HG02840 (cell line): ENCODE measurements at regions not wholly inside any gene's neighbourhood (a gene's known extent, or its start where the extent isn't known, plus 50 kb on each side); places are given as distances from the start of the nearest gene placed in this dataset.

ENCODE experiments used
- ATAC-seq: cut with Tn5 transposase; IDR thresholded peaks from one replicate; pipeline ENCODE4 v1.9.1; 2021; ENCODE audit warnings: mild to moderate bottlenecking, moderate library complexity, moderate number of reproducible peaks; ENCODE audit not compliant: unreplicated experiment, low FRiP score

GRCh38 chr17:5693821-5694220 lies 109.5 kb upstream of the NLRP1 start:
- no peak for ATAC-seq

DNA sequence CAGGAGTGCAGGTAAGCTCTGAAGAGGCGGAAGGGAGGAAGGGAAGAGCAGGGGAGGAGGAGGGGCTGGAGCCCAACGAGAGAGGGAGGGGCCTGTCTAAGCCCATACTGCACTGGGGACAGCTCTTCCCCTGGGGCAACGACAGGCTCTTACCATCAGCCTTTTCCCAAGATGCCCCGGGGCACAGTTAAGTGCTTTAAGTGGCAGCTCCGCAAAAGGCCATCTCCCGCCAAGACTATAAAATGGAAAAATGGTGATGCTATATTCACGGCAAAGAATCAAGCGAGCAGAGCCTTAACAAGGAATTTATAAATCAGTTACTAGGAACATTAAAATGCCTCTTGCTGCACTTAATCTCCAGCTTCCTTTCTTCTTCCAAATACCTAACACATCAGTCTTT lies 110.2 kb upstream of the NLRP1 start:
- no peak for ATAC-seq

DNA sequence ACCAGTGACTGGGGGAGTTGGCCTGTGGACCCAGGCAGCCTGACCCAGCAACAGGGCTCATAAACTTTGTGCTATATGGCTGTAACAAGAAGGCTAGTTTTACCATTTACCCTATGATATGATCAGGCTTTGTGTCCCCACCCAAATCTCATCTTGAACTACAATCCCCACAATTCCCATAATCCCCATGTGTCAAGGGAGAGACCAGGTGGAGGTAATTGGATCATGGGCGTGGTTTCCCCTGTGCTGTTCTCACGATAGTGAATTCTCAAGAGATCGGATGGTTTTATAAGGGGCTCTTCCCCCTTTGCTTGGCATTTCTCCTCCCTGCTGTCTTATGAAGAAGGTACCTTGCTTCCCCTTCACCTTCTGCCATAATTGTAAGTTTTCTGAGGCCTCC lies 111.2 kb upstream of the NLRP1 start:
- ATAC-seq, result no peak

DNA sequence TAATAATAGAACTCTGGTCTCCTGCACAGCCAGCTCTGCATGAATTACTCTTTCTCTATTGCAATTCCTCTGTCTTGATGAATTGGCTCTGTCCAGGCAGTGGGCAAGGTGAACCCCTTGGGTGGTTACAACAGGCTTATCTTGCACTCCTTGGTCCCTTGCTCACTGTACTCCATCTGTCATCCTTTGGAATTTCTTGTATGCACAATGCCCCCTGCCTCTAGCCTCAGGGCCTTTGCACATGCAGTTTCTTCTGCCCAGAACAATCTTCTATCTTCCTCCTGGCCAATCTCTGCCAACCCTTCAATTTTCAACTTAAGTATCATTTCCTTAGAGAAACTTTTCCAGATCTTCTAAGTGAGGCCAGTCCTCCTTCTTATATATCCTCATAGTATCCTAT lies 114.7 kb upstream of the NLRP1 start:
- no peak for ATAC-seq

DNA sequence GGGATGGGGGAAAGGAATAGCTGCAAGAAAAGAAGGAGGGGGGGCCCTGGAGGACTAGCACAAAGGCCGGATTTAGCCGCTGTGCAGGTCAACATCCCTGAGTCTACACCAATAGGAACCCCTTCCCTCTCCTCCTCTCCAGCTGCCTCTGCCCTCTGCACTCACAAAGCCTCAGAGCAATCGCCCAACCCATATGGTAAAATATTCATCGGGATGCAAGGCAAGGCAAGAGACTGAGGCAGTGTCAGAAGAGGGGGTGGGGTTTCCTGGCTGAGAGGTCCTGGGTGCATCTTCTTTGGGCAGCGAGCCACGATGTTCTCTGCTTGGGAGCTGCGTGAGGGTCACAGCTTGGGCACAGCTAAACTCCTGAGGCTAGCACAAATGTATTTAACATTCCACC lies 115.5 kb upstream of the NLRP1 start:
- no peak for ATAC-seq

DNA sequence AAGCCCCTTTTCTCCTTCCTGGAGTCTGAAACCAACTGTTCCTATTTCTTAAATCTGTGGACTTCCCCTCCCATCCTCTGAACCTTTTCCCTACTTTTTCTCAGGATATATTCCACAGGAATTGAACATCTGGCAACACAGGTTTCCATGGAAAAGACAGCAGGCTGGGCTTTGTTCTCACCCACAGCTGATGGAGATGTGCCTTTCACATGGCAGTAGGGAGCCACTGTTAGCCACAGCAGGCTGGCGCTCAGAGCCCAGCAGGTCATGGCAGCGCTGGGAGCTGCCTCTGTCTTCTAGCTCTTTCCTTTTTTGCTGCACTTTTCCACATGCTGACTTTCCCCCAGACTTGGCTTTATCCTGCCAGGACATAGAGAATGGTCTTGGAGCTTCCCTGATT lies 116.4 kb upstream of the NLRP1 start:
- ATAC-seq, result no peak

- ATAC-seq, result no peak
Measured at GRCh38 chr17:5701381-5701780, 117.1 kb upstream of the NLRP1 start.

DNA sequence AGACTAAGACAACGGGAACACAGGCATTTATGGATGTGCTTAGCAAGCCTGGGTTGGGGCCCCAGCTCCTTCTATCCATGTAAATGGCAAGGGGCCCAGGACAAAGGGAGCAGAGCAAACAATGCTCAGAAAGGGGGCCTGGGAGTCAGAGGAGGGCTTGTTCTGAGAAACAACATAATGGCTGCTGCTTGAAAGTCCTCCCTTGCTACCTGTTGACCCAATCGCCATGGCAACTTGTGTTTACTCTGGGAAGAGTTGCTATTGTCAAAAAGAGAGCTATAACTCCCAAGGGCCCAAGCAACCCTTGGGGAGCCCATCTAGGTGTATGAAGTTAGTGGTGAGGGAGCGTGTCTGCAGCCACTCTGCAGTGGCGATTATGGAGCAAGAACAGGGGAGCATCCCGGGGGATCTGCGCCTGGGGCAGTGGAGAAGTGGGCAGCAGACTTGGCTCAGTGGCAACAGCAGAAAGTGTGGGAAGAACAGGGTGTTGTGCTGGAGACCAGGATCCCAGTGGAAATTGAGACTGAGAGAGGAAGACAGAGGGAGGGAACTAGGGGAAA lies 118.7 kb upstream of the NLRP1 start:
- ATAC-seq, result no peak

DNA sequence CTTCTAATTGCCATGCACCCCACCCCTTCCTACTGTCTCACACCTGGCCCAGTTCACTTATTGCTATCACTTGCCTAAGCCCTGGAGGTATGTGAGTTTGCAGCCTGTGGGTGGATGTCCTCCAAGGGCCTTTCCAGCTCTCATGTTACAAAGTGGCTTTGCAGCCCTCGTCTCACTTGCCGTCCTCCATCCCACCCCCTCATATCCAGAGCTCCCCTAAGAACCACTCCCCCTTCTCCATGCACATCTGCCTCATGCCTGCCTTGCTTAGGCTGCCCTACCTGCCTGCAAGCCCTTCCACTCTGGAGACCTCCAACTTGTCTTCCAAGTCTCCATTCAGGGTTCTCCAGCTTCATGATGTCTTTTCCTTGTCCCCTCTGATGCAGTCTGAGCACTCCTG lies 119.4 kb upstream of the NLRP1 start:
- ATAC-seq, result no peak

DNA sequence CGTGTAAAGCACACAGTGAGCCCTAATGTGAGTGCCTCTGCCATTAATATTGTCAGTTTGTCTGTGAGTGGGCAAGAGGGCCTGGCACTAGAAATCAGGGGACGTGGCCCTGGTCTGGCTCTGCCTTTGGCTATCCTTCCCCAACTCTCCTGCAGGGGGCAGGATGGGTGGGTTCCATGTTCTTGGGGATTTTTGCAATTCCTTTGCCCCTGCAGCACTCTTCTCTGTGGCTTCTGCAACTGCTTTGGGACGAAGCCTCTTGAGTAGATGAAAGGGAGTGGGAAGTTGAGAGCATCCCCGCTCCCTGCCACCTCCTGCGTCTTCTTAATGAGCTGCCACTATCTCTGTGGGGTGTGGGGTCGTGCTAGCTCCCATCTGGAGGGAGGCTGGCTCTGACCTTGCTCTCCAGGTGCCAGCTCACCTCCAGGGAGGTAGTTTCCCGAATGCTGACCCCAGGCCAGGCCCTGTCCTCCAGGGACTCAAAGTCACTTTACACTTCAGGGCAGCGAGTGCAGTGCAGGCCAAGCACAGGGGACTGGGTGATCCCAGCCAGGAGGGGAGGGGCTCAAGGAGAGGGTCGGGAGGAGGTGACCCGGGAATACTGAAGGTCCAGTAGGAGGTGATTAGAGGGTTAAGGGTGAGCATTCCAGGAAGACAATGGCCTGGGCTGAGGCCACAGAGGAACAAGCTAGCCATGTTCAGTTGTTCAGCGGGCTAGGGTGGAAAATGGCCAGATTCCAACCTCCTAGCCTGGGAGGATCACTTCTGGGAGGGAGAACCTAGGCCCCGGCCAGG lies 121.0 kb upstream of the NLRP1 start:
- no peak for ATAC-seq

GRCh38 chr17:5705876-5706576 lies 121.7 kb upstream of the NLRP1 start:
- no peak for ATAC-seq

DNA sequence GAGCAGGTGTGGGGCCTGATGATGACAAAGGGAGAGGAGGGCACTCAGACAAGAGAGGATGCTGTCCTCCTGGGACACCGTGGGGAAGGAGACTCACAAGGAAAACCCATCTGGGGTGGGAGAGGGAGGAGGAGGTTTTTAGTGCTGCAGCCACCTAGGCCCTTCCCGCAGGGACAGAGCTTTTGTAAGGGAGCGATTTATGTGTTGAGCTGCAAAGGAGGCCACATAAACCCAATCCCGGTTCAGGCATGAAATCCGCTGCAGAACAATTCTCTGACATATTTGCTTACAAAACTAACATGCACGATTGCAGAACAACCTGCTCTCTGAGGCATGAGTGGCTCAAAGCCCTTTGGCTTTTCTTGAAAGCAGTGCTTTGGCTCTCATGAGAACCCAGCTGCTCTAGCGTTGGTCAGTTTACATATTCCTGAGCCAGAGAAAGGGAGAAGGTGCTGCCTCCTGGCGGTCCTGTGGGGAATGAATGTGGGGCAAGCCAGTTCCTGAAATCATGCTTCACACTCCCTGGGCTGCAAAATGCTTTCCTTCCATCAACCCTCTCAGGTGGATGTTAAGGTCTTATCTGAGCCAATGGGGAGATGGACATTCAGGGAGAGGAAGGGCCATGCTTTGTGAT lies 122.4 kb upstream of the NLRP1 start:
- ATAC-seq, result no peak

- no peak for ATAC-seq
Measured at GRCh38 chr17:5707482-5707881, 123.2 kb upstream of the NLRP1 start.

DNA sequence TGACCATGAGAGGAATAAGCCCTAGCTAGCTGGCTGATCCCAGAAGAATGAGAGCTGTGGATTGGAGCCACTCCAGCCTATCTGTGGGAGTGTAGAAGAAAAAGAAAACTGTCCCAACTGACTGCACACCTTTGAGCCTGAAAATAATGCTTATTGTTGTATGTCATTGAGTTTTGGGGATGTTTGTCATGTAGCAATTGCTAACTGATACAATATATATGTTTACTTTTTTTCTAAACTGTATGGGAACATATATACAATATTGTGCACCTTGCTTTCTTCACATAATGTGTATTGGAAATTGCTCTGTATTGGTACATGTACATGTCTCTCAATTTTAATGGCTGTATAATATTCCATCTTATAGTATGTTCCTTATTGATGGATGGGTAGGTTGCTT lies 124.0 kb upstream of the NLRP1 start:
- ATAC-seq, result no peak

DNA sequence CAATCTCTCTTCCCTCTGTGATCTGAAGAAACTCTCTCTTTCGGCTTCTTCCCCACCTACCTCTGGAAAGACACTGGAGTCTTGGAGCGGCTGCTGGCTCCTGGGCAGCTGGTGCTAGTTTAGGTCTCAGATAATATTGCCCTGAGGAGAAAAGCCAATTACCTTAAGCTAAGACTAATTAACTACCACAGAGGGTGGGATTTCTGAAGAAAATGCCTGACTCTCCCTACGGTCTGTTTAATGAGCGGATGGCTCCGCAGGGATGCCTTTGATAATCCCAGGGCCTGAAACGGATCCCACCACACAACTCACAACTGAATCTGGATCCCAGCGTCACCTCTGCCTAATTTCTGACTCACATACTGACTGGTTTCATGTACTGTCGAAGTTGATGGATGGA lies 127.0 kb upstream of the NLRP1 start:
- ATAC-seq, result no peak

DNA sequence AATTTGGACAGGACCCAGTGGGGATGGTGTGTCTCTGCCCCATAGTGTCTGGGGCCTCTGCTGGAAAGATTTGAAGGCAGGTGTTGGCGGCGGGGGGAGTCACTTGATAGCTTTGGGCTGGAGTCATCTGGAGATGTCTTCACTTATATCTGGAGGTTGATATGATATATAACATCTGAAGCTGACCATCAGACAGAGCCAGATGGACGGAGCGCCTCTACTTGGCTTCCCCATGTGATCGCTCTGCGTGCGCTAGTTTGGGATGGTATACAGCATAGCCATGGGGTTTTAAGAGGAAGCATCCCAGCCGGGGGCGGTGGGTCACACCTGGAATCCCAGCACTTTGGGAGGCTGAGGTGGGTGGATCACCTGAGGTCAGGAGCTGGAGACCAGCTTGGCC lies 130.7 kb upstream of the NLRP1 start:
- ATAC-seq, result no peak

DNA sequence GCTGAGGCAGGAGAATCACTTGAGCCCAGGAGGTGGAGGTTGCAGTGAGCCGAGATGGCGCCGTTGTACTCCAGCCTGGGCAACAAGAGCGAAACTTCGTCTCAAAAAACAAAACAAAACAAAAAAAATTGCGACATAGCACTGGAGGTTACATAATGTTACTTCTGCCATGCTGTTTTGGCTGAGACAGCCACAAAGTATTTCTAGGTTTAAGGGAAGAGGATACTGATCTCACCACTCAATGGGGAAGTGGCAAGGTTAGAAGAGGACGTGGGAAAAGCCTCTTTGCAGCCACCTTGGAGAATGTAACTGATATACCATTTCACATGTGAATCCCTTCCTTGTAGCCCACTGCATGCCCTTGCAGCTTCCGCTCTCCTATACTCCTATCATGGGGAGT lies 131.2 kb upstream of the NLRP1 start:
- ATAC-seq, result no peak

DNA sequence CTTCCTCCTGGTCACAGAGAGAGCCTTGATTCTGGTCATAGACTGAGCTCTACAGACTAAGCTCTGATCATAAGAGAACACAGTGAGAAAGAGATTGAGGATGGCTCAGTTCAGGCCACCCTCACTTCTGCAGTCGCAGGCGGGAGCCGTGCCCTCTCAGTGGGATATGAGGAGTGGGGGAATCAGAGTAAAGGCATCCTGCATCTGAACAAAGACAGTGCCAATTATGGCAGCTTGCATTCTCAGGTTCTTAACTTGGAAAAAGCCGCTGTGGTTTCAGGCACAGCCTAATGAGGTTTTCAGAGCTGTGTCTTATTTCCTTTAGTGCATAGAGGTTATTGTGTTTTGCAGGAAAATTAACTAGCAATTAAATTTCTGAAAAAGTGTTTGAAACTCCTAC lies 134.4 kb upstream of the NLRP1 start:
- no peak for ATAC-seq

DNA sequence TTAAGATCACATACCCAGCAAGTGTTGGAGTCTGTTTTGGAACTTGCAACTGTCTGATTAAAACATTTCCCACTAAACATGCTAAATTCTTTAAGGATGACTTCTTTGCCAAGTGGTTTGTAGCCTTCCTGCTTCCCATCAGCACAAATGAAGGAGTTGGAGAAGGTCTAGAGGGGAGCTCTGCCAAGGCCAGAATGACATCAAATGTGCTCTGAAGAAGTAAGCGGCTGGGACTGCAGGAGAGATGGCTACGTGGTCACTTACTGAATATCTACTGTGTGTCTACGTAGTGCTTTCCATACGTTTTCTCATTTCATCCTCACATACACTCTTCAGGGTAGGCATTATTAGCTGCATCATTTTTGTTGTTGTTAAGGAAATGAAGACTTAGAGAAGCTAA lies 135.7 kb upstream of the NLRP1 start:
- no peak for ATAC-seq

DNA sequence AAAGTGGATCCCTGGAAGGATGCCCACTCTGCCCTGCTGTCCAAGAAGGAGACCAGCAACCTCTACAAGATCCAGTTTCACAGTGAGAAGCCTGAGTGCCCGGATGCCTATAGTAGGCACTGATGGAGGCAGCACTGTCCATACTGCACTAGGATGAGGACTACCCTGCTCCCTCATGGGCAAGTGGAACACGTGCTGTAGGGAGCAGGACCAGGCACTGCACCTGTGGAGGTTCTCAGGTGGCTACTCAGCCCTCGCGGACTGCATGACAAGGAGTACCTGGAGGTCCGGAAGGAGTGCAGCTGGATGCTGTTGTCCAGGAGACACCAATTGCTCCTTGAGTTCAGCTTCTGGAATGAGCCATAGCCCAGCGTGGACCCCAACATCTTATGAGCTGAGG lies 146.1 kb upstream of the NLRP1 start:
- ATAC-seq, result no peak

DNA sequence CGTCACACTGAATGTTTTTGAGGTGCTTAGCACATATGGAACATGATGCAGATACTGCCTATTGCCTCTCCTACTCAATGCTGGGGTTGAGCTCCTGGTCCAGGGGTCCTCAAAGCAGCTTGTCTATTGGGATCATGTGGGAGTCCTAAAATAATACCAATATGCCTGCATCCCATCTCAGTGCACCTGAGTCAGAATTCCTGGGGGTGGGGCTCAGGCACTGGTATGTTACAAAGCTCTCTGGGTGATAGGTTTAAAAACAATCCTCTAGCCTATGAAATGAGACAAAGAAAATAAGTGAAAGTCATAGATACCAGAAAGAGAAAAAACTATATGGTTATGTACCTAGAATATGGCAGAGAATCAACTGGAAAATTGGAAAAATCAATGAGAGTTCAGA lies 156.6 kb upstream of the NLRP1 start:
- ATAC-seq, result no peak
